Pancreas (tissue), 10 donors: ENCODE measurements at regions not wholly inside any gene's neighbourhood (a gene's known extent, or its start where the extent isn't known, plus 50 kb on each side); places are given as distances from the start of the nearest gene placed in this dataset.

Experiments
- ATAC-seq, 4 donors: fragments of 200-7000 bp; cut with Tn5 transposase; one replicate each; pipeline versions ENCODE4 v1.8.0 to v1.9.1; 2020; ENCODE audit warnings: mild to moderate bottlenecking in 4 of 4, moderate library complexity in 4 of 4
- DNase-seq, 6 donors: peaks; one replicate each; pipeline ENCODE4 v3.0.0-alpha.2; 2020
- FAIRE-seq: peaks from 2 replicates; lab custom pipeline; 2012; peaks lifted over from hg19 to GRCh38; lab: Jason Lieb, UNC
- H3K27ac ChIP-seq, 4 donors: fragments of 200-600 bp; sonication (generic); 1 replicate in 3 of 4; 2 replicates in 1 of 4; pipeline versions ENCODE4 v1.5.0 to v1.8.0; 2020
- H3K27me3 ChIP-seq, 4 donors: fragments of 200-600 bp; one replicate each; pipeline ENCODE4 v1.8.0; 2021
- H3K36me3 ChIP-seq, 3 donors: fragments of 200-600 bp; sonication (generic) in 1 of 3; one replicate each; pipeline versions ENCODE4 v1.5.0 to v1.8.0; 2020 to 2021
- H3K4me1 ChIP-seq, 3 donors: fragments of 200-600 bp; one replicate each; pipeline ENCODE4 v1.8.0; 2021
- H3K4me3 ChIP-seq, 4 donors: fragments of 200-600 bp; sonication (generic) in 2 of 4; one replicate each; pipeline versions ENCODE4 v1.5.0 to v1.8.0; 2020 to 2021
- H3K9me3 ChIP-seq, 4 donors: fragments of 200-600 bp; one replicate each; pipeline ENCODE4 v1.8.0; 2021
- WGBS, 2 donors: extraction: QIAGEN DNeasy Blood & Tissue Kit; methylation state at CpG; one replicate each; pipeline ENCODE4 v1.1.7; 2013; 5-methylcytosine and 5-hydroxymethylcytosine counted together
- intact Hi-C, 3 donors: fragments of 100-400 bp; cut with DNase I; formaldehyde crosslinking; loops; one replicate each; pipeline versions ENCODE4 v1.11.1 to v1.14.2; 2022
- TF ChIP-seq, protein P1 (sequence below), 4 donors: fragments of 200-600 bp; sonication (generic) in 3 of 4; IDR thresholded peaks; one replicate each; pipeline versions ENCODE4 v1.5.0 to v1.8.0; 2021; ENCODE audit warnings: antibody characterized with exemption in 4 of 4
- donor health status: healthy with polysubstance abuse.
- donor health status: DM: no; HTN: no; CAD: no; lungs with moderate emphysema.
- donor health status: DM: no; HTN: no; CAD: no.
- donor health status: control.
- donor health status: control.
- donor health status: Bipolar disorder and iron deficiency.
- donor health status: DM: yes; HTN: yes; CAD: no.
- donor health status: DM: no; HTN: no; CAD: no.
- donor health status: DM: no; HTN: no; CAD: no.
- donor health status: DM: yes; HTN: yes; CAD: no.

DNA sequence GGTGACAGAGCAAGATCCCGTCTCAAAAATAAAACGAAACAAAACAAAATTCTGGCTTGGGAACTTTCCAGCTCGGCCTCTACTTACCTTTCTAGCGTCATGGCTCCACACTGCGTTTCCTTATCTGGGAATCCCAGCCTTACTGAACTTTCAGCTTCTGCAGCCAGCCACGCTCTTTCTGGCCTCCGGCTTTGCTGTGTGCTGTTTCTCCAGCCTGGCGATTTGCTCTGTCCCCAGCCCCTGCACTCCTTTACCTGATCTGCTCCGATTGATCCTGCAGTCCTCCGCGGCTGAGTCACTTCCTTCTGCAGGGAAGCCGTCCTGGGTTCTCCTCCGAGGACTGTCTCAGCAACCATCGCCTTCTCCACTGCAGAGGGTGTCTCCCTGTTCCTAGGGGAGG, 71.0 kb upstream of the FAM171A1 start:
- no peaks in the 10 kb centered on the region for H3K36me3 ChIP-seq
- intact Hi-C loops: no loop called here
- no peak for DNase-seq
- no peaks in the 10 kb centered on the region for H3K4me1 ChIP-seq
- no peaks in the 10 kb centered on the region for H3K9me3 ChIP-seq
- H3K27me3 ChIP-seq: no peaks in the 10 kb centered on the region
- no peak overlapping the region for H3K27ac ChIP-seq
- no peak overlapping the region for H3K4me3 ChIP-seq
- FAIRE-seq: no peak
- TF ChIP-seq, protein P1, sequence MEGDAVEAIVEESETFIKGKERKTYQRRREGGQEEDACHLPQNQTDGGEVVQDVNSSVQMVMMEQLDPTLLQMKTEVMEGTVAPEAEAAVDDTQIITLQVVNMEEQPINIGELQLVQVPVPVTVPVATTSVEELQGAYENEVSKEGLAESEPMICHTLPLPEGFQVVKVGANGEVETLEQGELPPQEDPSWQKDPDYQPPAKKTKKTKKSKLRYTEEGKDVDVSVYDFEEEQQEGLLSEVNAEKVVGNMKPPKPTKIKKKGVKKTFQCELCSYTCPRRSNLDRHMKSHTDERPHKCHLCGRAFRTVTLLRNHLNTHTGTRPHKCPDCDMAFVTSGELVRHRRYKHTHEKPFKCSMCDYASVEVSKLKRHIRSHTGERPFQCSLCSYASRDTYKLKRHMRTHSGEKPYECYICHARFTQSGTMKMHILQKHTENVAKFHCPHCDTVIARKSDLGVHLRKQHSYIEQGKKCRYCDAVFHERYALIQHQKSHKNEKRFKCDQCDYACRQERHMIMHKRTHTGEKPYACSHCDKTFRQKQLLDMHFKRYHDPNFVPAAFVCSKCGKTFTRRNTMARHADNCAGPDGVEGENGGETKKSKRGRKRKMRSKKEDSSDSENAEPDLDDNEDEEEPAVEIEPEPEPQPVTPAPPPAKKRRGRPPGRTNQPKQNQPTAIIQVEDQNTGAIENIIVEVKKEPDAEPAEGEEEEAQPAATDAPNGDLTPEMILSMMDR (IDR thresholded peaks at IDR 0.05): no peak
- 66 to 72% methylated on average over 14 of the region's 14 CpGs for WGBS, 2 donors
- no peak for ATAC-seq

DNA sequence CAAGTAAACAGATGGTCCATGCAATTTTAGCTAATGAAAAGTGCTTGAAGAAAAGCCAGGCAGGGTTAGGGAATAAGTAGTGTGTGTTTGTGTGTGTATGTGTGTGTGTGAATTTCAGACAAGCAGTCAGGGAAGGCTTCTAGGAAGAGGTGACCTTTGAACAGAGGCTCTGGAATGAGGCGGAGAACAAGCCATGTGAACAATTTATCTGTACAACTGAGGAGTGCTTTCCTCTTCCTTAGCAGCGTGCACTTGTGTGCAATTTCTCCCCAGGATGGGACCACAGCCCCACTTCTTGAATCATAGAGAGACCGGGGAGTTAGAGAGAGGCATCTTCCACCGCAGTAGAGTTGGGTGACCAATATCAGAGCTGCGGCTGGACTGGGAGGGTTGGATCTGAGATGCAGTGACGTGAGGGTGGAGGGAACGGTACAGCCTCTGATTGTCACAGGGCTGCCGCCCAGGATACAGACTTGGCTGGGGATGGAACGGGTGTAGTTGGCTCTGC, 69.2 kb upstream of the FAM171A1 start:
- no peak overlapping the region for H3K27ac ChIP-seq
- no peak for FAIRE-seq
- no peak overlapping the region for H3K4me3 ChIP-seq
- no peaks in the 10 kb centered on the region for H3K4me1 ChIP-seq
- no peak for ATAC-seq
- WGBS, 2 donors: 78 to 79% methylated on average over 9 of the region's 9 CpGs
- intact Hi-C loops: no loop called here
- TF ChIP-seq, protein P1 (IDR thresholded peaks at IDR 0.05): no peak
- H3K9me3 ChIP-seq: no peaks in the 10 kb centered on the region
- no peaks in the 10 kb centered on the region for H3K27me3 ChIP-seq
- no peaks in the 10 kb centered on the region for H3K36me3 ChIP-seq
- DNase-seq: no peak

DNA sequence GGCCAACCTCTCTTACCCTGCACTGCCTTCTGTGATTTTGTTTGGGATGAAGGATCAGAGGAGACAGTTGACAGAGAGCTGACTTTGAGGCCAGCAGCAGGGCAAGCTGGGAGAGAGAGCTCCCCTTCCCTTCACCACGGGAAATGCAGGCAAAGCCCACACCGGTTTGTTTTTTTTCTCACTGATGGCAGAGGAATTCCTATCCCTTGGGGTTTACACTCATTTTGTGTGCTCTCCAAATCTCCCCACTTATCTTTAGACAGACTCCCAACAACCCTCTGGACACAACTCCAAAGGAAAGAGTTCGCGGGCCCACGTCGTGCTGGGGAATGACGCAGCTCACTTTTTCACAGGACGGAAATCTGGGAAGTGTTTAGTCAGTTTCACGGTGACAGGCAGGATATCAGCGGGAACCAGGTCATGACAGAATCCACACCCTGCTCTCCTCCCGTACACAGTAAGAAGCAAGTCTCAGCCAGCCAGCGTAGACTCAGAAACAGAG, 68.3 kb upstream of the FAM171A1 start:
- FAIRE-seq: no peak
- TF ChIP-seq, protein P1 (IDR thresholded peaks at IDR 0.05): no peak
- no peak for DNase-seq
- ATAC-seq: peak; percentile 38 to 83 (median 73)
- no peaks in the 10 kb centered on the region for H3K36me3 ChIP-seq
- H3K4me3 ChIP-seq: peak overlapping the region in 1 of 4 donors; percentile 30
- H3K4me1 ChIP-seq: no peaks in the 10 kb centered on the region
- no peaks in the 10 kb centered on the region for H3K9me3 ChIP-seq
- H3K27ac ChIP-seq: no peak overlapping the region
- intact Hi-C loops: loop anchor here in 2 of 3 donors (10.0 kb wide), 2 partner anchors 275 to 285 kb away; partner anchors contain the start of gene ITGA8 (in 1 of the 2)
- H3K27me3 ChIP-seq: no peaks in the 10 kb centered on the region
- 2% methylated on average over 12 of the region's 12 CpGs for WGBS, 2 donors

DNA sequence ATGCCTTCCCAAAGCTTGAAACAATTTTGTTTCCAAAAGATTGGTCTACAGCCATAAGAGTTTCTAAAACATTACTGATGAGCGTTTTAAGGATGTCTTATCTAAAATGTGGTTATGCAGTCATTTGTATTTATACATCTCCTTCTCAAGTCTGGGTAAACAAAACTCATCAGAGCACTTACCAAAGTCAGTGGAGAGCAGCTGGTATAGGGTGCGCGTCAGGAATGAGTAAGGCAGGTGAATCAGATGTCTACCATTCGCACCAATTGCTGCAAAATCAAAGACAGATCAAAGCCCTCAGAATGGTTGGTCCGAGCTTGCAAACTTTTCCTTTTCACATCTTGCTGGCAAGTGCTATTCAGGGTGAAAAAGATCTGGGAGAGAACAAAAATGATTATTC, 65.6 kb upstream of the FAM171A1 start:
- Histone ChIP-seq H3K4me1 (no peaks in the 10 kb centered on the region), H3K36me3 (no peaks in the 10 kb centered on the region), H3K9me3 (no peaks in the 10 kb centered on the region), H3K27ac (no peak overlapping the region), H3K4me3 (no peak overlapping the region), H3K27me3 (no peaks in the 10 kb centered on the region)
- TF ChIP-seq, protein P1 (IDR thresholded peaks at IDR 0.05): no peak
- no peak for DNase-seq
- intact Hi-C loops: loop anchor here in 2 of 3 donors (10.0 kb wide), 2 partner anchors 278 to 288 kb away; partner anchors contain the start of gene ITGA8 (in 1 of the 2)
- ATAC-seq: no peak
- FAIRE-seq: no peak
- 70 to 72% methylated on average over 5 of the region's 5 CpGs for WGBS, 2 donors

DNA sequence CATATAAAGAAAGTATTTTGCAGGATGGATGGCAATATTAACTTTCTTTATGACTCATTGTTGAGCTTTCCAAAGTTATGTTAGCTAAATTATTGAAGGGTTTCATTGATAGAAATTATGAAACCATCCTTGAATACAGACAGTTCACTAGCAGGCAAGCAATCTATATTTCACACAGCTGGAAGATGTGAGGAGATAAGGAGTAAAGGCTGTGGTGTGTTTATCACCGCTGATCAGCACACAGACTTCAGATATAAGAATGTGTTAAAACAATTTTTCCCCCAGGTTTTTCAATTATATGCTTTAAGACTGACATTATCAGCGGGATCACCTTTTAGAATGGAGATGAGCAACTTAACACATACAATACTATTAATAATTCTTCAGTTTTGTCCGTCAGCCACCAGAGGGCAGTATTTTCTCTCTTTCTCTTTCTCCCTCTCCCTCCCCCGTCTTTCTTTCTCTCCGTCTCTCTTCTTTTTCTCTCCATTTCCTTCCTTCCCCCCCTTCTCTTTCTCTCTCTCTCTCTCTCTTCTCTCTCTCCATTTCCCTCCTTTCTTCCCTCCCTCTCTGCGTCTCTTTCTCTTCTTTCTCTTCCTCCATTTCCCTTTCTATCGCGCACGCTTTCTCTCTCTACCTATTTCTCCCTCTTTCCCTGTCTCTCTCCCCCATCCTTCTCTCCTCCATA, 62.9 kb upstream of the FAM171A1 start:
- no peaks in the 10 kb centered on the region for H3K9me3 ChIP-seq
- ATAC-seq (peak; percentile 56 to 85 (median 76)), DNase-seq (no peak), FAIRE-seq (no peak)
- no peak overlapping the region for H3K27ac ChIP-seq
- WGBS, 2 donors: 14 to 26% methylated on average over 9 of the region's 9 CpGs
- TF ChIP-seq, protein P1 (IDR thresholded peaks at IDR 0.05): peak; percentile 37 to 68 (median 60)
- H3K4me1 ChIP-seq: no peaks in the 10 kb centered on the region
- H3K4me3 ChIP-seq: peak overlapping the region in 1 of 4 donors; percentile 19
- intact Hi-C loops: loop anchor here in 2 of 3 donors (10.0 kb wide), 2 partner anchors 281 to 291 kb away; partner anchors contain the start of gene ITGA8 (in 1 of the 2)
- H3K36me3 ChIP-seq: no peaks in the 10 kb centered on the region
- H3K27me3 ChIP-seq: no peaks in the 10 kb centered on the region
